Thymus (tissue), 11 donors: ENCODE measurements at regions not wholly inside any gene's neighbourhood (a gene's known extent, or its start where the extent isn't known, plus 50 kb on each side); places are given as distances from the start of the nearest gene placed in this dataset.

Experiments
- DNase-seq, 9 donors: peaks; one replicate each; pipeline ENCODE4 v3.0.0-alpha.2; 2013; ENCODE audit warnings: low spot score in 9 of 9, low read depth in 6 of 9, missing footprints in 1 of 9
- H3K27ac ChIP-seq, 2 donors: one replicate each; pipeline ENCODE4 v1.5.1; 2013; ENCODE audit warnings: control low read depth in 1 of 2, low read depth in 1 of 2, low read length in 1 of 2, mild to moderate bottlenecking in 1 of 2, moderate library complexity in 1 of 2
- H3K27me3 ChIP-seq, 2 donors: one replicate each; pipeline ENCODE4 v1.5.1; 2013; ENCODE audit warnings: low read length in 1 of 2; ENCODE audit not compliant: control insufficient read depth in 2 of 2, insufficient read depth in 1 of 2
- H3K36me3 ChIP-seq, 2 donors: one replicate each; pipeline ENCODE4 v1.5.1; 2013; ENCODE audit warnings: low read length in 1 of 2, mild to moderate bottlenecking in 1 of 2, moderate library complexity in 1 of 2; ENCODE audit not compliant: control insufficient read depth in 2 of 2, insufficient read depth in 2 of 2
- H3K4me1 ChIP-seq, 2 donors: one replicate each; pipeline ENCODE4 v1.5.1; 2013; ENCODE audit warnings: low read length in 2 of 2; ENCODE audit not compliant: control insufficient read depth in 2 of 2, insufficient read depth in 2 of 2
- H3K4me3 ChIP-seq, 2 donors: one replicate each; pipeline ENCODE4 v1.5.1; 2013; ENCODE audit warnings: low read length in 2 of 2, control low read depth in 1 of 2, mild to moderate bottlenecking in 1 of 2
- H3K9me3 ChIP-seq, 2 donors: one replicate each; pipeline ENCODE4 v1.5.1; 2013; ENCODE audit warnings: low read length in 1 of 2, mild to moderate bottlenecking in 1 of 2; ENCODE audit not compliant: control insufficient read depth in 2 of 2, insufficient read depth in 1 of 2
- WGBS: extraction: QIAGEN DNeasy Blood & Tissue Kit; methylation state at CpG from one replicate; pipeline ENCODE4 v1.1.7; 2013; 5-methylcytosine and 5-hydroxymethylcytosine counted together
- donor health status: healthy.

DNA sequence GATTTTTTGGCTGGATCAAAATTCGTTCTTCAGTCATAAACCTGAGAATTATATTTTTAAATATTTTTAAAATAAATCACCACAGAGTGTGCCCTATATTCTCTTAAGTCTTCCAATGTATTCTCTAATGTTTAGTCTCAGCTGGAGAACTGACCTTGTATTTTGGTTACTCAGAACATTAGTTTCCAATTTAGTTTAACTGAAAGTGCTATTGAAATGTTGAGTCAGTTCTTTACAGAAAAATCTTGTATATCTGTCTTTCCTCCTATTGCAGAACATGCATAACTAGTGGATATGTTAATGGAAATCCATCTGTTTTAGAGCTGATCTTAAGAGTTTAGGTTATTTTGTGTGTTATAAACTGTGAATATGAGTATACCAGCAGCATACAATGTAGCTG, 422.7 kb upstream of the IGFBP3 start:
- Histone ChIP-seq H3K9me3 (no peaks in the 10 kb centered on the region), H3K4me1 (no peaks in the 10 kb centered on the region), H3K36me3 (no peaks in the 10 kb centered on the region), H3K27me3 (no peaks in the 10 kb centered on the region), H3K27ac (no peak overlapping the region), H3K4me3 (no peak overlapping the region)
- DNase-seq: no peak
- WGBS: 74% methylated on average over 1 of the region's 1 CpG

- Histone ChIP-seq H3K27ac (no peak overlapping the region), H3K9me3 (peaks cover 0 to 4% of the 10 kb centered on the region in 2 donors), H3K4me1 (no peaks in the 10 kb centered on the region), H3K36me3 (no peaks in the 10 kb centered on the region), H3K4me3 (no peak overlapping the region), H3K27me3 (no peaks in the 10 kb centered on the region)
- no peak for DNase-seq
- WGBS: 90% methylated on average over 4 of the region's 4 CpGs
Observed at GRCh38 chr7:46322937-46323336, 401.9 kb upstream of the IGFBP3 start.

- Histone ChIP-seq H3K4me3 (no peak overlapping the region), H3K27ac (no peak overlapping the region), H3K27me3 (no peaks in the 10 kb centered on the region), H3K4me1 (no peaks in the 10 kb centered on the region), H3K9me3 (peaks cover 0 to 4% of the 10 kb centered on the region in 2 donors), H3K36me3 (no peaks in the 10 kb centered on the region)
- WGBS: 88% methylated on average over 11 of the region's 11 CpGs
- no peak for DNase-seq
Observed at GRCh38 chr7:46321556-46322205, 400.6 kb upstream of the IGFBP3 start.

- peaks cover 0 to 4% of the 10 kb centered on the region in 2 donors for H3K9me3 ChIP-seq
Observed at GRCh38 chr7:46320956-46321355, 399.9 kb upstream of the IGFBP3 start.

GRCh38 chr7:46319841-46320240, 398.8 kb upstream of the IGFBP3 start:
- 91% methylated on average over 3 of the region's 3 CpGs for WGBS
- Histone ChIP-seq H3K4me1 (no peaks in the 10 kb centered on the region), H3K27me3 (no peaks in the 10 kb centered on the region), H3K27ac (no peak overlapping the region), H3K4me3 (no peak overlapping the region), H3K36me3 (no peaks in the 10 kb centered on the region), H3K9me3 (peaks cover 0 to 4% of the 10 kb centered on the region in 2 donors)
- no peak for DNase-seq

More at GRCh38 chr7:46320956-46321355, 399.9 kb upstream of the IGFBP3 start:
- WGBS: 67% methylated on average over 3 of the region's 3 CpGs
- H3K36me3 ChIP-seq: no peaks in the 10 kb centered on the region
- no peaks in the 10 kb centered on the region for H3K27me3 ChIP-seq
- no peak overlapping the region for H3K4me3 ChIP-seq
- DNase-seq: no peak
- no peaks in the 10 kb centered on the region for H3K4me1 ChIP-seq
- no peak overlapping the region for H3K27ac ChIP-seq

DNA sequence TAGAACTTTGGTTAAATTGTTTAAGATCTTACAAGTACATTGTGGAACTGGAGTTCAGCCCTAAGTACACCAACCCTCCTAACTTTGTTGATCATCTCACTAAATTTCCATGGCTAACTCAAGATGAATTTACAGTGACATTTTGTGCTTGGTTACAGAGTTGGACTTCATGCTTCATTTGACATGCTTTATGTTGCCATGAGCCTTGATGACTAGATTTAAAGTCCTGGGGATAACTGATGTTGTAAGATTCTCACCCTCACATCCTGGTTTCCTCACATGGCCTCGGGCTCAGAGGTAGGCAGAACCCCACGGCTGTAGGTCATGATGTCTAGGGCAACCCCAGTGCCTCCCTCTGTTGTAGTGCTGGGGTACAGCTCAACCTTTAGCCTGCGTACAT, 397.2 kb upstream of the IGFBP3 start:
- Histone ChIP-seq H3K9me3 (peaks cover 0 to 4% of the 10 kb centered on the region in 2 donors), H3K27ac (no peak overlapping the region), H3K27me3 (no peaks in the 10 kb centered on the region), H3K4me1 (no peaks in the 10 kb centered on the region), H3K36me3 (no peaks in the 10 kb centered on the region), H3K4me3 (no peak overlapping the region)
- no peak for DNase-seq
- 82% methylated on average over 3 of the region's 3 CpGs for WGBS

DNA sequence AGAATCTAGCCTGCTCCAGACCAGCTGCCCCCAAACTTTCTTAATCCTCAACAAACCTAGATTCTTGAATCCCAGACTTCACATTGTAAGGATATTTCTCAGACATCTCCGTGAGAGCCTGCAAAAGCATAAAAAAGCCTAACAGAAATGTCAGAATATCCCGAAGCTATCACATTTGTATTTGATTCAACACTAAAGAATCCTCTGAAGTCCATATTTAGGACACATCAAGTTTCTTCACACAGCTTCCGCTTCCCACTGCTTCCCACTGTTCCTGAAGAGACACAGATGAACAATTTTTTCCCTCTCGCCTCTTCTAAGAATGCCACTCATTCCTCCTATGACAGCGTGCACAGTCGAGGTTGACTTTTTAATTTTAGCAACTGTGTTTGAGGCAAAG, 396.2 kb upstream of the IGFBP3 start:
- H3K4me3 ChIP-seq: no peak overlapping the region
- WGBS: 96% methylated on average over 6 of the region's 6 CpGs
- DNase-seq: no peak
- H3K9me3 ChIP-seq: peaks cover 0 to 4% of the 10 kb centered on the region in 2 donors
- H3K27ac ChIP-seq: no peak overlapping the region
- no peaks in the 10 kb centered on the region for H3K36me3 ChIP-seq
- no peaks in the 10 kb centered on the region for H3K27me3 ChIP-seq
- no peaks in the 10 kb centered on the region for H3K4me1 ChIP-seq

GRCh38 chr7:46315891-46316290, 394.8 kb upstream of the IGFBP3 start:
- H3K36me3 ChIP-seq: no peaks in the 10 kb centered on the region
- H3K4me3 ChIP-seq: no peak overlapping the region
- H3K27me3 ChIP-seq: no peaks in the 10 kb centered on the region
- H3K4me1 ChIP-seq: no peaks in the 10 kb centered on the region
- H3K9me3 ChIP-seq: no peaks in the 10 kb centered on the region
- no peak overlapping the region for H3K27ac ChIP-seq
- no peak for DNase-seq
- 91% methylated on average over 5 of the region's 5 CpGs for WGBS

DNA sequence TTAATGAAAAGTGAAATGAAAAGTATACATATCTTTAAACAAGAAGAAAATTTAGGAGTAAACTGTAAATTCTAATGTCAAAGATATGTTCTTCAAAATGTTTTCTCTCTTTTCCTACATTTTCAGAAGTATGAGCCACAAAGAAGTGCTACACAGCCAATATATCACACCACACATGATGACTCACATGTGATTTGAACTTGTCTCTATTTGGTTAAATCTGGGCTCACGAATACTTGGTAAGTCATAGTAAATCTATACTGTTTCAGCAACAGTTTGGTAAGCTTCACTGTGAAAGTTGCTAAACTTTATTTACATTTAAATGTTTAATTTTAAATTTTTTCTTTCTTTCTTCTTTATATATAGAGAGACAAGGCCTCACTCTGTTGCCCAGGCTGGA, 380.6 kb upstream of the IGFBP3 start:
- DNase-seq: no peak
- Histone ChIP-seq H3K27ac (no peak overlapping the region), H3K27me3 (no peaks in the 10 kb centered on the region), H3K4me3 (no peak overlapping the region), H3K36me3 (no peaks in the 10 kb centered on the region), H3K9me3 (no peaks in the 10 kb centered on the region), H3K4me1 (no peaks in the 10 kb centered on the region)
- 94% methylated on average over 1 of the region's 1 CpG for WGBS
